DLD1 (cell line): ENCODE measurements at regions not wholly inside any gene's neighbourhood (a gene's known extent, or its start where the extent isn't known, plus 50 kb on each side); places are given as distances from the start of the nearest gene placed in this dataset.

Experiments
- in situ Hi-C: cut with HindIII; loops from 2 replicates; pipeline ENCODE4 v1.10.0; 2017; ENCODE audit warnings: low sequenced_read_pairs

- in situ Hi-C loops: no loop called here
Observed at GRCh38 chr1:5455056-5455455, 537.2 kb downstream of the NPHP4 start.

DNA sequence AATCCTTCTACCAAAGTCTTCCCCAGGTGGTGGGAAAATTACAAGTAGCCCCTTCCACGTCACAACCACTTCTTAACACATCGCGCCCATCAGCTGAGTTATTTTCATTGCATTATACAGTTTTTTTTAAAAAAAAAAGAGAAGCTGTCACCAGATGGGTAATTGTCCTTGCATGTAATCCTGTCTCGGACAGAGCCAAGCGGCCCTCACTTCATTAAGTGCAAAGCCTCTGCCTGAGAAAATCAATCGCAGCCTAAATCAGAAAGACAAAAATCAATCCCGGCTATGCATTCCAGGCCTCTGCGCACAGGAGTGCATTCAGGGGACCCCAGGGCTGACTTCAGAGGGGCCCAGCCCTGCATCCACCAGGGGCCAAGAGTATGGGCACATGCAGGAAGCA, 538.9 kb downstream of the NPHP4 start:
- in situ Hi-C loops: no loop called here

DNA sequence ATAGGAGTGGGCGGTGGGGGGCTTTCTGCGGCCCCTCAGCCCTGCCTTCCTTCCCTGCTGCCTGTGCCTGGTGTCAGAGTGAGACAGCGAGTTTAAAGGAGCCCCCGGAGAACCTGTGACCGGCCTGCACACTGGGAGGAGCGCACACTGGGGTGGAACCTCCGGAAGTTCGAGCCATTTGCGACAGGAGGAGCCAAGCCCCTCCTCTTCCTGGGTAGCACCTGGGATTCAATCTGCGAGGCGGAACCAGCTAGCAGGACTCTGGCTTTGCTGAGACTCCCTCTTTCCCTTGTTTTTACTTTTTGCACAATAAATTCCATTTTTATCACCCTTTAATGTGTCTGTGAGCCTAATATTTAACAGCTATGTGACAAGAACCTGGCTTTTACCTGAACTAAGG, 540.6 kb downstream of the NPHP4 start:
- in situ Hi-C loops: no loop called here

DNA sequence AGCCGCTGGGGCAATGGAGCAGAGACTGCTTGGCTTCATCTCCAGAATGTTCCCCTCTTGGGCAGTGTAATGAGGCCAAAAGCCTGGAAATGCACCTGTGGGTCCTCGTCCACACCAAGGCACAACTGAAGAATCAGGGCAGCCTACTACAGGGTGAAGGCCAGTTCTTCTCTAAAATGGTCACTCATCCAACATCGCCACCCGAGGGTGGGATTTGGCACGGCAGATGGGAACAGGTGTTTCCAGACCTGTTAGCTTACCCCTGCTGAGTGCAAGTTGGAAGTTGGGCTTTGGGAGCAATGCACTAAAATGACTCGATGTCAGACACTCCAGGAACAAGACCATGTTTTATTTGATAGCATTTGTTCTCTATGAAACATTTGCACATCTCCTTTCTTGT, 543.7 kb downstream of the NPHP4 start:
- in situ Hi-C loops: loop anchor here (25.0 kb wide), 1 partner anchor 511 kb away; no protein-coding TSS in a partner anchor

DNA sequence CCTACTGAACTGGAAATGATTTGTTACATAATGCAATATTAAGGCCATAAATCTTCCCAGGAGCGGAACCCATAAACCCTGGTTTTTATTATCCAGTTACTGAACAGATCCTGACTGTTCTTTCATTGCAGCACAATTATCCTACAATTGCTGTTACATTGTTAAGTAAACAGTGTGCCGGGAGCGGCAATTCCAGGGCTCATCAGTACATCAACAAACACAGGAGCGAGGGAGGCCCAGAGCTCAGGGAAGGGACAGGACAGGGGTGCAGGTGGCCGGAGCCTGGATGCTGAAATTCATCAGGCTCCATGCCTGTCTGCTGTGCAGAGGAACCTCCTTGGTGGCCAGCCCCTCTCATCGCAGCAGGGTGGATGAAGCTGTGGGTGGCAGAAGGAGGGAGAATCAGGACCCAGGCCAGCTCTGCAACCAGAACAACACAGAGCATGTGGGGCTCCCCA, 544.7 kb downstream of the NPHP4 start:
- in situ Hi-C loops: loop anchor here (25.0 kb wide), 1 partner anchor 510 kb away; no protein-coding TSS in a partner anchor

DNA sequence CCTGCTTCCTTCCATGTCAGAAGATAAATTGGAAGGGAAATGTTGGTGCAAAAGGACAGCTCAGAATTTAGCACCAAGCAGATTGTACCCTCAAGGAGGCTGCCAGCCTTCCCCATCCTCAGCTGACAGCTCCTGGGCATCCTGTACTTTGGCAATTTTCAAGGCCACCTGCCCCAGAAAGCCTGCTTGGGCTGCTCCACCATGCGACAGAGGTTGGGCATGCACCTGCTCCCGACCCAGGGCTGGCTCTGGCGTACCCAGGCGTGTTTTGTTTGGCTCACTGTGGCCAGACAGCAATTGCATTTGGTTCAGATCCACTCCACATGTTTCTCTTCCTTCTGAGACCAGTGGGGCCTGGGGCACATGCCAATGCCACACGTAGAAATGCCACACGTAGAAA, 547.8 kb downstream of the NPHP4 start:
- in situ Hi-C loops: loop anchor here (25.0 kb wide), 1 partner anchor 507 kb away; no protein-coding TSS in a partner anchor

DNA sequence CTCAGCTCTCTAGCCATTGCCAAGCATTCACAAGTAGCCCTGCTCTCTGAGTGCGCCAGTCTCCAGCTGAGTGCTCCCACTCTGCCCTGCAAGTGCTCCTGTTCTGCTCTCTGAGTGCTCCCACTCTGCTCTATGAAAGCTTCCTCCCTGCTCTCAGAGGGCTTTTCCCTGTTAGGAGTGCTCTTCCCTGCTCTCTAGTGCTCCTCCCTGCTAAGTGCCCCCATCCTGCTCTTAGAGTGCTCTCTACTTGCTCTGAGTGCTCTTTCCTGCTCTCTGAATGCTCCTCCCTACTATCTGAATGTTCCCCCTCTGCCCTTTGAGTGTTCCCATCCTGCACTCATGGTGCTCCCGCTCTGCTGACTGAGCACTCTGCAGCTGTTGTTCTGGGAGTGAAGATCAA, 555.4 kb downstream of the NPHP4 start:
- in situ Hi-C loops: loop anchor here (25.0 kb wide), 1 partner anchor 500 kb away; no protein-coding TSS in a partner anchor

DNA sequence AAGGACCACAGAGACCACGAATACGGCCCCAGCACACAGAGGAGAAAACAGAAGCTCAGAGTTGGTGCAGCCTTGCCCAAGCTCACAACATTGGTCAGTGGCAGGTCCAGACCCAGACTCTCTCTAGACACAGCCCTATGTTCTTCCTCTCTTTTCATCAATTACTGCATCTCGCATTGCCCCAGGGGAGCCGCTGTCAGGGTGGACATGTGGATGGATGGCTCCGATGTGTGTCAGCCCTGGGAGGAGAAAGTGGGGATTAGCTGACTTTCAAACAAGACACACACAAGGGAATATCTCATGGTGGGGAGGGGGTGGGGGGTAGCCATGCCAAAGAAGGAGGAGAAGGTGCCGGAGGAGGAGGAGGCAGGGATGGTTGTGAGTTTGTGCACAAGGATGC, 556.8 kb downstream of the NPHP4 start:
- in situ Hi-C loops: loop anchor here (25.0 kb wide), 1 partner anchor 498 kb away; no protein-coding TSS in a partner anchor

DNA sequence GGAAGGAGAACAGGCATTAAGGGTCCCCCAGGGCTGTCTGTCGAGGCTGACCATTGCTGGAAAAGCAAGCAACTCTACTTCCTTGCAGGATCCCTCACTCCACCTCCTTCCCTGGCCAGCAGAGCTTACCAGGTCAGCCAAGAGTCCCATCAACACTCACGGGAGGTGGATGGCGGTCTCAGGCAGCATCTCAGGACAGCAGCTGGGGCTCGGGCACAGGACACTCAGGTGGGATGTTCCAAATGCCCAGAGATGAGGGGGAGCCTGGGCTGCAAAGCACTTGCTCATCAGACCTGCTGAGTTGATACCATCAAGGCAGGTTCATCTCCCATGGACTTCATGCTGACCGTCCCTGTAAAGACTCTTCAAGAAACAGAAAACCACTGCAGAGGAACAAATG, 559.8 kb downstream of the NPHP4 start:
- in situ Hi-C loops: loop anchor here (25.0 kb wide), 1 partner anchor 495 kb away; no protein-coding TSS in a partner anchor

- in situ Hi-C loops: loop anchor here (25.0 kb wide), 1 partner anchor 494 kb away; no protein-coding TSS in a partner anchor
Observed at GRCh38 chr1:5430911-5431697, 561.1 kb downstream of the NPHP4 start.

DNA sequence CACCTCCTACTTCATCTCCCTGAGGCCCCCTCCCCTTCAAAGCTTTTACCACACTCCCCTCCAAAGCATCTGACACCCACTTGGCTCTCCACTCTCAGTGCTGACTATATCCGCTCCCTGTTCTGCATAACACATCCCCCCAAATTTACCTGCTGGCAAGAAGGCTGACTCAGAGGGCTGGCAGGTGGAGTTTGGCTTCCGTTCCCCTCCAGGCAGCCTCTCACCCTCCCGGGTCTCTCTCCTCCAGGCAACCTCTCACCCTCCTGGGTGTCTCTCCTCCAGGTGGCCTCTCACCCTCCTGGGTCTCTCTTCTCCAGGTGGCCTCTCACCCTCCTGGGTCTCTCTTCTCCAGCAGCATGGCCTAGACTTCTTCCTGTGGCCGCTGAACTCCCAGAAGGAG, 562.1 kb downstream of the NPHP4 start:
- in situ Hi-C loops: loop anchor here (25.0 kb wide), 1 partner anchor 493 kb away; no protein-coding TSS in a partner anchor

DNA sequence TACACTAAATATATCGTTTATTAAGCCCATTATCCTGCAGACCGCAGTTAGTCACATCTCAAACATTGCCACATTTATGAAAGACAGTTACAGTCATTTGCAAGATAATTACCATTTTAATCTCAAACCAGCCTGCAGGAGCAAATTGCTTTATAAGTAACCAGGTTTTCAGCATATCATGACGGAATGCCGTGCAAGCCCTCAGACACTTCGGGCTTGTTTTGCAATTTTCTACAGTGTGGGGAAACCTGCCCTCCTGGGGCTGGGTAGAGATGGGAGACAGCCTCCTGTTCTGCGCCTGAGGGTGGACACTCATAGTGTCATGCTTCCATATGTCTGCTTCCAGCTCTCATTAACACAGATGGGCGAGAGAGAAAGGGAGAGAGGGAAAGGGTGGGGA, 563.9 kb downstream of the NPHP4 start:
- in situ Hi-C loops: loop anchor here (25.0 kb wide), 1 partner anchor 491 kb away; no protein-coding TSS in a partner anchor

- in situ Hi-C loops: loop anchor here (25.0 kb wide), 1 partner anchor 490 kb away; no protein-coding TSS in a partner anchor
Observed at GRCh38 chr1:5427026-5427613, 565.1 kb downstream of the NPHP4 start.

- in situ Hi-C loops: loop anchor here (25.0 kb wide), 1 partner anchor 488 kb away; no protein-coding TSS in a partner anchor
Observed at GRCh38 chr1:5424802-5425703, 567.2 kb downstream of the NPHP4 start.

DNA sequence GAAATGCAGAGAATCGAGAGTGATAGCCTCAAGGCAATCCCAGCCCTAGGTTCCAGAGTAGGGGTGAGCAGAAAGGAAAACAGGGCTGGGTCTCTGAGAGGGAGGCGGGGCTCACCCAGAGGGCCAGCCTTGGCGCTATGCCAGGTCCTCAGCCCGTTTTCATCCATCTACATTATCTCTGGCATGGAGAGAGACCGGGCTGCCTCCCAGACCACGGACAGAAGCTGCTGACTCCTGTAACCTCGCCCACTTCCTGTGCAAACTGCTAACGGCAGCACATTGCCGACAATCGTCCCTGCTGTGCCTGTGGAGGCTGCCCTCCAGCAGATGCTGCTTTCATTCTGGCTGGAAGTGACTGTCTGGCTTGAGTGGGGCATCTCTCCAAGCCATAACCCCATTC, 569.1 kb downstream of the NPHP4 start:
- in situ Hi-C loops: no loop called here

DNA sequence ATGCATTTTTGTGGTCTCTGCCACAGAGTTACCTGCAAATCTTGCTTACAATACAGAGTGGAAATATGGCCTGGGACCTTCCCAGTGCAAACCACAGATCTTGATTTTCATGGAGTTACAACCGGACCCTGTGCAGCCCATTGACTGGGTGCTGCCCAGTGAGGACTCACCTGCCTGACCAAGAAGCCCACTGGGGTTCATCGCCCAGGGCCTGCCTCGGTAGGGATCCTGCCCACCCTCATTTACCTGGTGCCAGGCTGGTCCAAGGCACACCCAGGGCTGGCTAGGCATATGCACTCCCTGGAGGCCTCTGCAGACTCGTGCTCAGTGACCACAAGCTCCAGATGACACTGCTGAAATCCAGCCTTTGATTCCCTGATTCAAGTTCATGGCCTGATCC, 572.7 kb downstream of the NPHP4 start:
- in situ Hi-C loops: no loop called here

DNA sequence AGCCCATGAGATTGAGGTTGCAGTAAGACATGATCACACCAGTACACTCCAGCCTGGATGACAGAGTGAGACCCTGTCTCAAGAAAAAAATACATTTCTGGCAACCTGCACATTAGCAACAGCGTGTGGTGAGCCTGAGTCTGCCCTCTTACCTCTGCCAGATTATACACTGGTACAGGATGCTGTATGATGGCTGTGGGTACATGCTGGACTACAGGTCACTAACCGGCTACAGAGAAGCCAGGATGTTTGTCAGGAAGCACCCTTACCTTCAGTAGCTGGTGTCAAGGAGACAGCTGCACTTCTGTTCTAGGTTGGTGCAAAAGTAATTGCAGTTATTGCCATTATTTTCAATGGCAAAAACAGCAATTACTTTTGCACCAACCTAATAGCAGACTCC, 575.7 kb downstream of the NPHP4 start:
- in situ Hi-C loops: no loop called here

- in situ Hi-C loops: no loop called here
Observed at GRCh38 chr1:5415606-5416005, 576.6 kb downstream of the NPHP4 start.

DNA sequence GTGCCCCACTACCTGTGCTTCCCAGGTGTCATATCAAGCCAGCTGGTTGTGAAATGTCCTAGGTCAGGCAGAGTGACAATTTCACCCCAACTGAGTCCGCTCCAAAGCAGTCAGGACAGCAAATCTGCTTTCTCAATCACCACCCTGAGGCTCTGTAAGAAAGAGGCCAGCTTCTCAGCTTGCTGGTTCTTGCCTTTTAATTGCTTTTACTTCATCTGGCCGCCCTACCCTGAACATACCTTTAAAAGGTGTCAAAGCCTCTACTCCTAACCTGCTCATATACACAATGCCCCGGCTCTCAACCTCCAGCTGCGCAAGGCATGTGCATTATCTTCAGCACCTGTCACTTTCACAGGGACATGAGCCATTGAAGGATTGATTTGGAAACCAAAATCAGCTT, 581.6 kb downstream of the NPHP4 start:
- in situ Hi-C loops: no loop called here

- in situ Hi-C loops: no loop called here
Observed at GRCh38 chr1:5408401-5408800, 583.8 kb downstream of the NPHP4 start.

GRCh38 chr1:5405263-5405662, 587.0 kb downstream of the NPHP4 start:
- in situ Hi-C loops: no loop called here
